Thymus (tissue), 11 donors: ENCODE measurements at regions not wholly inside any gene's neighbourhood (a gene's known extent, or its start where the extent isn't known, plus 50 kb on each side); places are given as distances from the start of the nearest gene placed in this dataset.
A peak's percentile ranks its signal among the peaks of the same experiment; 100 is the strongest.
"Not testable (repeated sequence)": the region's sequence is repeated elsewhere in the genome, so short reads cannot be mapped to it uniquely, and the experiment has no call there.

Experiments used
- DNase-seq, 9 donors: peaks; one replicate each; pipeline ENCODE4 v3.0.0-alpha.2; 2013; ENCODE audit warnings: low spot score in 9 of 9, low read depth in 6 of 9, missing footprints in 1 of 9
- H3K27ac ChIP-seq, 2 donors: one replicate each; pipeline ENCODE4 v1.5.1; 2013; ENCODE audit warnings: control low read depth in 1 of 2, low read depth in 1 of 2, low read length in 1 of 2, mild to moderate bottlenecking in 1 of 2, moderate library complexity in 1 of 2
- H3K27me3 ChIP-seq, 2 donors: one replicate each; pipeline ENCODE4 v1.5.1; 2013; ENCODE audit warnings: low read length in 1 of 2; ENCODE audit not compliant: control insufficient read depth in 2 of 2, insufficient read depth in 1 of 2
- H3K36me3 ChIP-seq, 2 donors: one replicate each; pipeline ENCODE4 v1.5.1; 2013; ENCODE audit warnings: low read length in 1 of 2, mild to moderate bottlenecking in 1 of 2, moderate library complexity in 1 of 2; ENCODE audit not compliant: control insufficient read depth in 2 of 2, insufficient read depth in 2 of 2
- H3K4me1 ChIP-seq, 2 donors: one replicate each; pipeline ENCODE4 v1.5.1; 2013; ENCODE audit warnings: low read length in 2 of 2; ENCODE audit not compliant: control insufficient read depth in 2 of 2, insufficient read depth in 2 of 2
- H3K4me3 ChIP-seq, 2 donors: one replicate each; pipeline ENCODE4 v1.5.1; 2013; ENCODE audit warnings: low read length in 2 of 2, control low read depth in 1 of 2, mild to moderate bottlenecking in 1 of 2
- H3K9me3 ChIP-seq, 2 donors: one replicate each; pipeline ENCODE4 v1.5.1; 2013; ENCODE audit warnings: low read length in 1 of 2, mild to moderate bottlenecking in 1 of 2; ENCODE audit not compliant: control insufficient read depth in 2 of 2, insufficient read depth in 1 of 2
- WGBS: extraction: QIAGEN DNeasy Blood & Tissue Kit; methylation state at CpG from one replicate; pipeline ENCODE4 v1.1.7; 2013; 5-methylcytosine and 5-hydroxymethylcytosine counted together
- donor health status: healthy.

- H3K27me3 ChIP-seq = no peaks in the 10 kb centered on the region
- 81% methylated on average over 8 of the region's 8 CpGs for WGBS
Measured at GRCh38 chr10:70984986-70985722, 96.8 kb upstream of the PCBD1 start.

GRCh38 chr10:70985824-70986622 lies 97.7 kb upstream of the PCBD1 start:
- peak in 3 of 9 donors; percentile 9 to 40 (median 13) for DNase-seq
- 43% methylated on average over 13 of the region's 13 CpGs for WGBS
- Histone ChIP-seq H3K36me3 (no peaks in the 10 kb centered on the region), H3K27ac (no peak overlapping the region), H3K4me1 (peaks cover 0 to 15% of the 10 kb centered on the region in 2 donors), H3K27me3 (no peaks in the 10 kb centered on the region), H3K4me3 (no peak overlapping the region), H3K9me3 (no peaks in the 10 kb centered on the region)

More at GRCh38 chr10:70984986-70985722, 96.8 kb upstream of the PCBD1 start:
- no peak for DNase-seq
- H3K4me3 ChIP-seq = no peak overlapping the region
- H3K27ac ChIP-seq = no peak overlapping the region
- H3K4me1 ChIP-seq = peaks cover 0 to 15% of the 10 kb centered on the region in 2 donors
- no peaks in the 10 kb centered on the region for H3K36me3 ChIP-seq
- H3K9me3 ChIP-seq = no peaks in the 10 kb centered on the region

- Histone ChIP-seq H3K27me3 (no peaks in the 10 kb centered on the region), H3K27ac (no peak overlapping the region), H3K4me3 (no peak overlapping the region), H3K36me3 (no peaks in the 10 kb centered on the region), H3K9me3 (no peaks in the 10 kb centered on the region), H3K4me1 (peaks cover 0 to 15% of the 10 kb centered on the region in 2 donors)
- no peak for DNase-seq
- WGBS = 99% methylated on average over 7 of the region's 7 CpGs
Measured at GRCh38 chr10:70986623-70986950, 98.2 kb upstream of the PCBD1 start.

GRCh38 chr10:70987396-70988130 lies 99.2 kb upstream of the PCBD1 start:
- H3K9me3 ChIP-seq = no peaks in the 10 kb centered on the region
- no peak overlapping the region for H3K4me3 ChIP-seq
- DNase-seq = no peak
- H3K36me3 ChIP-seq = no peaks in the 10 kb centered on the region
- WGBS = 93% methylated on average over 16 of the region's 16 CpGs
- H3K27ac ChIP-seq = no peak overlapping the region
- no peaks in the 10 kb centered on the region for H3K27me3 ChIP-seq
- H3K4me1 ChIP-seq = peaks cover 0 to 9% of the 10 kb centered on the region in 2 donors

GRCh38 chr10:70990156-70990555 lies 101.8 kb upstream of the PCBD1 start:
- not testable (repeated sequence) for H3K4me3 ChIP-seq, H3K9me3 ChIP-seq, H3K27ac ChIP-seq, DNase-seq, H3K27me3 ChIP-seq, H3K4me1 ChIP-seq, H3K36me3 ChIP-seq
- WGBS = 77% methylated on average over 8 of the region's 8 CpGs

- no peaks in the 10 kb centered on the region for H3K36me3 ChIP-seq
- H3K9me3 ChIP-seq = no peaks in the 10 kb centered on the region
- H3K27me3 ChIP-seq = no peaks in the 10 kb centered on the region
- no peak overlapping the region for H3K4me3 ChIP-seq
- 98% methylated on average over 6 of the region's 6 CpGs for WGBS
- H3K4me1 ChIP-seq = peaks cover 0 to 4% of the 10 kb centered on the region in 2 donors
- H3K27ac ChIP-seq = no peak overlapping the region
- no peak for DNase-seq
Measured at GRCh38 chr10:70990681-70991080, 102.3 kb upstream of the PCBD1 start.

GRCh38 chr10:70991140-70992124 lies 103.1 kb upstream of the PCBD1 start:
- H3K4me1 ChIP-seq = no peaks in the 10 kb centered on the region
- no peak overlapping the region for H3K4me3 ChIP-seq
- H3K27ac ChIP-seq = no peak overlapping the region
- H3K9me3 ChIP-seq = no peaks in the 10 kb centered on the region
- 94% methylated on average over 14 of the region's 14 CpGs for WGBS
- no peaks in the 10 kb centered on the region for H3K27me3 ChIP-seq
- H3K36me3 ChIP-seq = no peaks in the 10 kb centered on the region
- no peak for DNase-seq

GRCh38 chr10:70992436-70992835 lies 104.1 kb upstream of the PCBD1 start:
- Histone ChIP-seq H3K4me1 (no peaks in the 10 kb centered on the region), H3K27ac (no peak overlapping the region), H3K9me3 (no peaks in the 10 kb centered on the region), H3K27me3 (no peaks in the 10 kb centered on the region), H3K36me3 (no peaks in the 10 kb centered on the region), H3K4me3 (no peak overlapping the region)
- DNase-seq = no peak
- WGBS = 95% methylated on average over 8 of the region's 8 CpGs
